IMR-90 (cell line): ENCODE measurements at regions not wholly inside any gene's neighbourhood (a gene's known extent, or its start where the extent isn't known, plus 50 kb on each side); places are given as distances from the start of the nearest gene placed in this dataset.

Experiments
- ATAC-seq: fragments of 200-7000 bp; cut with Tn5 transposase; 2 replicates; pipeline ENCODE4 v1.9.1; 2020; ENCODE audit warnings: low read depth, mild to moderate bottlenecking, moderate library complexity
- BruUV-seq: library from RNA; stranded (reverse); fragments of 400-500 nt; replicated peaks from 2 replicates; lab custom pipeline; 2021; lab: Mats Ljungman, UMichigan
- CTCF ChIA-PET: fragments of 300-600 bp; formaldehyde crosslinking; extraction: SDS; loops from one replicate; lab custom pipeline; 2021; ENCODE audit warnings: antibody characterized with exemption; lab: Yijun Ruan, JAX
- POLR2A ChIA-PET: fragments of 300-600 bp; sonication (Branson Sonifier 250); formaldehyde crosslinking; loops from one replicate; lab custom pipeline; 2022; ENCODE audit warnings: antibody characterized with exemption; ENCODE audit not compliant: unreplicated experiment; lab: Charles Lee
- DNase-seq: peaks from one replicate; pipeline ENCODE4 v3.0.0; 2013
- H2AFZ ChIP-seq: replicated peaks from 2 replicates; pipeline ENCODE3; 2013; ENCODE audit warnings: low read length, mild to moderate bottlenecking; ENCODE audit not compliant: poor library complexity
- H2AK5ac ChIP-seq: 2 replicates; pipeline ENCODE4 v1.6.1; 2013; ENCODE audit warnings: low read depth, low read length, inconsistent platforms
- H2AK9ac ChIP-seq: replicated peaks from 2 replicates; pipeline ENCODE3; 2013; ENCODE audit warnings: mild to moderate bottlenecking, low read depth, low read length, moderate library complexity; ENCODE audit not compliant: poor library complexity
- H2BK120ac ChIP-seq: 2 replicates; pipeline ENCODE4 v1.6.1; 2013; ENCODE audit warnings: low read depth, low read length, inconsistent platforms
- H2BK15ac ChIP-seq: 3 replicates; pipeline ENCODE4 v1.6.1; 2013; ENCODE audit warnings: low read depth, low read length, inconsistent platforms
- H2BK20ac ChIP-seq: 2 replicates; pipeline ENCODE4 v1.6.1; 2013; ENCODE audit warnings: low read depth, mild to moderate bottlenecking, inconsistent platforms, low read length, moderate library complexity
- H2BK5ac ChIP-seq: 2 replicates; pipeline ENCODE4 v1.6.1; 2013; ENCODE audit warnings: mild to moderate bottlenecking, low read depth, low read length, inconsistent platforms; ENCODE audit not compliant: poor library complexity, severe bottlenecking
- H3K14ac ChIP-seq: replicated peaks from 2 replicates; pipeline ENCODE4 v1.6.1; 2013; ENCODE audit warnings: low read depth, low read length, inconsistent platforms
- H3K18ac ChIP-seq: 2 replicates; pipeline ENCODE4 v1.6.1; 2013; ENCODE audit warnings: low read depth, low read length, control low read depth
- H3K23ac ChIP-seq: 2 replicates; pipeline ENCODE4 v1.6.1; 2013; ENCODE audit warnings: low read depth, low read length, inconsistent platforms
- H3K27ac ChIP-seq: 2 replicates; pipeline ENCODE4 v1.5.1; 2013; ENCODE audit warnings: mild to moderate bottlenecking, control low read depth, low read length; ENCODE audit not compliant: insufficient read depth
- H3K27me3 ChIP-seq: 2 replicates; pipeline ENCODE4 v1.6.1; 2013; ENCODE audit warnings: low read length; ENCODE audit not compliant: control insufficient read depth, insufficient read depth
- H3K36me3 ChIP-seq: 2 replicates; pipeline ENCODE4 v1.6.1; 2013; ENCODE audit warnings: low read length, mixed read lengths; ENCODE audit not compliant: control insufficient read depth, insufficient read depth
- H3K4ac ChIP-seq: 2 replicates; pipeline ENCODE4 v1.6.1; 2013; ENCODE audit warnings: low read depth, low read length, inconsistent platforms
- H3K4me1 ChIP-seq: 2 replicates; pipeline ENCODE4 v1.6.1; 2013; ENCODE audit warnings: low read length, mixed read lengths; ENCODE audit not compliant: control insufficient read depth, insufficient read depth
- H3K4me2 ChIP-seq: 2 replicates; pipeline ENCODE4 v1.6.1; 2013; ENCODE audit warnings: low read depth, mild to moderate bottlenecking, control low read depth, low read length, moderate library complexity
- H3K4me3 ChIP-seq: 2 replicates; pipeline ENCODE4 v1.5.1; 2013; ENCODE audit warnings: low read depth, mild to moderate bottlenecking, control low read depth, low read length, moderate library complexity; ENCODE audit not compliant: insufficient read depth
- H3K56ac ChIP-seq: 2 replicates; pipeline ENCODE4 v1.6.1; 2013; ENCODE audit warnings: low read length, inconsistent platforms; ENCODE audit not compliant: insufficient read depth; ENCODE audit errors: extremely low read depth
- H3K79me1 ChIP-seq, 2 experiments: 2 replicates each; pipeline ENCODE4 v1.6.1; 2013; ENCODE audit warnings: low read length in 2 of 2, inconsistent platforms in 1 of 2, low read depth in 1 of 2
- H3K9ac ChIP-seq: 2 replicates; pipeline ENCODE4 v1.6.1; 2013; ENCODE audit warnings: low read depth, low read length, control low read depth
- H3K9me1 ChIP-seq: 2 replicates; pipeline ENCODE4 v1.6.1; 2013; ENCODE audit warnings: low read length, inconsistent platforms; ENCODE audit not compliant: insufficient read depth
- H3K9me3 ChIP-seq: 2 replicates; pipeline ENCODE4 v1.6.1; 2013; ENCODE audit warnings: low read length; ENCODE audit not compliant: control insufficient read depth, insufficient read depth
- H4K20me1 ChIP-seq: 2 replicates; pipeline ENCODE4 v1.6.1; 2013; ENCODE audit warnings: low read length, inconsistent platforms; ENCODE audit not compliant: insufficient read depth
- H4K5ac ChIP-seq: 2 replicates; pipeline ENCODE4 v1.6.1; 2013; ENCODE audit warnings: mild to moderate bottlenecking, low read depth, low read length, control low read depth
- H4K8ac ChIP-seq, 2 experiments: 2 replicates each; pipeline ENCODE4 v1.6.1; 2013; ENCODE audit warnings: low read depth in 2 of 2, low read length in 2 of 2, control low read depth in 1 of 2, inconsistent platforms in 1 of 2
- H4K91ac ChIP-seq: 2 replicates; pipeline ENCODE4 v1.6.1; 2013; ENCODE audit warnings: low read depth, low read length, inconsistent platforms; ENCODE audit not compliant: insufficient read depth
- CEBPB ChIP-seq: IDR thresholded peaks from 2 replicates; pipeline ENCODE4 v1.6.1; 2012; ENCODE audit warnings: low read depth, low read length, improper control_type of control experiment
- CTCF ChIP-seq: conservative IDR thresholded peaks from 2 replicates; pipeline ENCODE4 v1.5.1; 2012; ENCODE audit warnings: mild to moderate bottlenecking, low read depth, low read length, improper control_type of control experiment
- MXI1 ChIP-seq: IDR thresholded peaks from 2 replicates; pipeline ENCODE4 v1.6.1; 2012; ENCODE audit warnings: low read depth, mild to moderate bottlenecking, low read length, moderate library complexity, borderline replicate concordance
- RCOR1 ChIP-seq: IDR thresholded peaks from 2 replicates; pipeline ENCODE4 v1.6.1; 2012; ENCODE audit warnings: mild to moderate bottlenecking, low read length, improper control_type of control experiment; ENCODE audit not compliant: insufficient replicate concordance
- RFX5 ChIP-seq: IDR thresholded peaks from 2 replicates; pipeline ENCODE4 v1.8.0; 2012; ENCODE audit warnings: low read depth, mild to moderate bottlenecking, low read length, moderate library complexity
- SMC3 ChIP-seq: fragments of 150-350 bp; IDR thresholded peaks from 2 replicates; pipeline ENCODE4 v1.6.1; 2016; ENCODE audit warnings: low read depth, mild to moderate bottlenecking, antibody characterized with exemption, low read length, moderate library complexity
- USF2 ChIP-seq: fragments of 150-350 bp; IDR thresholded peaks from 2 replicates; pipeline ENCODE4 v1.6.1; 2017; ENCODE audit warnings: mild to moderate bottlenecking, antibody characterized with exemption, low read length, low read depth
- WGBS, 2 experiments: methylation state at CpG; one replicate each; pipeline versions ENCODE4 v1.1.5 to v1.1.7; 2013; ENCODE audit warnings: missing lambda C conversion rate in 2 of 2; ENCODE audit not compliant: insufficient read length in 1 of 2; ENCODE audit errors: extremely low coverage in 2 of 2; 5-methylcytosine and 5-hydroxymethylcytosine counted together
- dilution Hi-C: fragments of 300-500 bp; cut with HindIII; formaldehyde crosslinking; loops from one replicate; pipeline ENCODE4 v1.14.3; 2018; ENCODE audit warnings: low sequenced_read_pairs; ENCODE audit not compliant: unreplicated experiment
- in situ Hi-C: fragments of 300-500 bp; cut with MboI; formaldehyde crosslinking; loops from 3 replicates; pipeline ENCODE4 v1.14.3; 2019; ENCODE audit warnings: low sequenced_read_pairs, inconsistent platforms, mixed read lengths
- intact Hi-C: fragments of 100-400 bp; cut with micrococcal nuclease; formaldehyde crosslinking; loops from 2 replicates; pipeline ENCODE4 v1.10.0; 2022

- Histone ChIP-seq H3K27ac (no peak overlapping the region), H4K20me1 (no peaks in the 10 kb centered on the region), H3K4me2 (no peak overlapping the region), H3K56ac (no peak overlapping the region), H2AFZ (no peak overlapping the region), H3K9ac (no peak overlapping the region), H2BK5ac (no peak overlapping the region), H3K79me1 (no peaks in the 10 kb centered on the region), H2BK120ac (no peak overlapping the region), H2AK5ac (no peak overlapping the region), H2BK20ac (no peak overlapping the region), H3K9me3 (no peaks in the 10 kb centered on the region), H3K23ac (no peak overlapping the region), H3K4me3 (no peak overlapping the region), H4K91ac (no peak overlapping the region), H3K9me1 (no peaks in the 10 kb centered on the region), H2BK15ac (0 out of 3 replicates have a peak overlapping the region, but pooled peaks have one; percentile 44), H3K4ac (no peak overlapping the region), H3K4me1 (no peaks in the 10 kb centered on the region), H4K5ac (no peak overlapping the region), H3K18ac (no peak overlapping the region; the same call in 1 of the 2 replicates), H4K8ac (no peak overlapping the region), H3K36me3 (no peaks in the 10 kb centered on the region), H2AK9ac (no peak overlapping the region), H3K14ac (no peak overlapping the region), H3K27me3 (no peaks in the 10 kb centered on the region)
- ATAC-seq, result no peak
- 83% methylated on average over 1 of the region's 4 CpGs; no CpG with 5 or more reads in 1 of the 2 experiments for WGBS, 2 experiments
- ChIA-PET CTCF (no interaction called here), POLR2A (no interaction called here)
- no peak for DNase-seq
- dilution Hi-C loops (no loop called here), in situ Hi-C loops (no loop called here), intact Hi-C loops (no loop called here)
- BruUV-seq, result no TSS peak
- TF ChIP-seq SMC3 (no peak), RFX5 (no peak), CEBPB (no peak), RCOR1 (no peak), MXI1 (no peak), CTCF (no peak), USF2 (no peak)
Measured at GRCh38 chr2:215670396-215670795, 234.5 kb upstream of the FN1 start.
